GM12892 (cell line): ENCODE measurements at regions not wholly inside any gene's neighbourhood (a gene's known extent, or its start where the extent isn't known, plus 50 kb on each side); places are given as distances from the start of the nearest gene placed in this dataset.

Experiments
- POLR2A ChIP-seq: IDR thresholded peaks from 2 replicates; pipeline ENCODE4 v1.6.1; 2011; ENCODE audit warnings: low read depth, low read length, control low read depth
- POLR2AphosphoS5 ChIP-seq: IDR thresholded peaks from 2 replicates; pipeline ENCODE4 v1.6.1; 2011; ENCODE audit warnings: low read depth, low read length, control low read depth

GRCh38 chr15:95470529-95470928, 860.0 kb upstream of the NR2F2 start:
- TF ChIP-seq POLR2A (no peak), POLR2AphosphoS5 (no peak)
